AG10803 (cell line): ENCODE measurements at regions not wholly inside any gene's neighbourhood (a gene's known extent, or its start where the extent isn't known, plus 50 kb on each side); places are given as distances from the start of the nearest gene placed in this dataset.

ENCODE experiments used
- DNase-seq: peaks from one replicate; pipeline ENCODE4 v3.0.0; 2010; ENCODE audit warnings: low read depth
- H3K4me3 ChIP-seq: 2 replicates; pipeline ENCODE4 v1.5.1; 2011; ENCODE audit warnings: mild to moderate bottlenecking, low read length, control low read depth
- TF ChIP-seq, protein P1 (sequence below): conservative IDR thresholded peaks from 2 replicates; pipeline ENCODE4 v1.5.1; 2011; ENCODE audit warnings: mild to moderate bottlenecking, low read length, control low read depth, inconsistent platforms

DNA sequence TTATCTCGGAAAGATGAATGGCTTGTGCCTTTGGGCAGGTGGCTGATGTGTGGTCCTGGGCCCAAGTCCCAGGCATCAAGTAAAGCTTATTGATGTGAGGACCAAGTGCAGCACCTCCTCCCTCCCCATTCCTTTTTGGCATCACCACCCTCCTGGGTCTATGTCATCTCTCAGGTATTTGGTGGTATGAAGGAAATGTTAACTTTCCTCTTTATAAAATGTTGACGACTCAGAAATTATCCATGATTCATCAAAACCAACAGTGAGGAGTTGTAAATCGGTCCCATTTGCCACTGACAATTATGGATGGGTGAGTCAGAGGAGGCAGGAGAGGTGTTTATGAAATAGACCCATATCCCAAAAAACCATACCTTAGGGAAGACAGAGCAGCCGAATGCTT is 229.4 kb upstream of the GATB start:
- TF ChIP-seq, protein P1, sequence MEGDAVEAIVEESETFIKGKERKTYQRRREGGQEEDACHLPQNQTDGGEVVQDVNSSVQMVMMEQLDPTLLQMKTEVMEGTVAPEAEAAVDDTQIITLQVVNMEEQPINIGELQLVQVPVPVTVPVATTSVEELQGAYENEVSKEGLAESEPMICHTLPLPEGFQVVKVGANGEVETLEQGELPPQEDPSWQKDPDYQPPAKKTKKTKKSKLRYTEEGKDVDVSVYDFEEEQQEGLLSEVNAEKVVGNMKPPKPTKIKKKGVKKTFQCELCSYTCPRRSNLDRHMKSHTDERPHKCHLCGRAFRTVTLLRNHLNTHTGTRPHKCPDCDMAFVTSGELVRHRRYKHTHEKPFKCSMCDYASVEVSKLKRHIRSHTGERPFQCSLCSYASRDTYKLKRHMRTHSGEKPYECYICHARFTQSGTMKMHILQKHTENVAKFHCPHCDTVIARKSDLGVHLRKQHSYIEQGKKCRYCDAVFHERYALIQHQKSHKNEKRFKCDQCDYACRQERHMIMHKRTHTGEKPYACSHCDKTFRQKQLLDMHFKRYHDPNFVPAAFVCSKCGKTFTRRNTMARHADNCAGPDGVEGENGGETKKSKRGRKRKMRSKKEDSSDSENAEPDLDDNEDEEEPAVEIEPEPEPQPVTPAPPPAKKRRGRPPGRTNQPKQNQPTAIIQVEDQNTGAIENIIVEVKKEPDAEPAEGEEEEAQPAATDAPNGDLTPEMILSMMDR: no peak
- DNase-seq: peak; percentile 68
- no peak overlapping the region for H3K4me3 ChIP-seq

DNA sequence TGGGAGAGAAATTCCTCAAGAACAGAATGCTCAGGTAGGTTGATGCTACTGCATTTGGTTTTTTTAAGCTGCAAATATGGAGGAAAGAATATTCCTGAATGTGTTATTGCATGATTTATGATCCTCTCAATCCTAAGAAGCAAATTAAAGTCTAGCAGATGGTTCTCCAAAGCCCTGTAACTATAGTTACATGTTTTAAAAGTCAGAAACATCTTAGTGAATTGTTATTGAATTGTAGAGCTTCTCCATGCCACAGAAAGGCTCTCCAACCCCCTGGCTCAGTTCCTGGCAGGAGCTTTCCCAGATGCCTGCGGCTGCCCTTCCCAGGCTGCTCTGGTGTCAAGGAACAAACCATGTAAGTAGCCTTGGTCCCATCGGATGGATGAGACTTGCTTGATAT is 227.8 kb upstream of the GATB start:
- no peak for DNase-seq
- TF ChIP-seq, protein P1: no peak
- H3K4me3 ChIP-seq: no peak overlapping the region

DNA sequence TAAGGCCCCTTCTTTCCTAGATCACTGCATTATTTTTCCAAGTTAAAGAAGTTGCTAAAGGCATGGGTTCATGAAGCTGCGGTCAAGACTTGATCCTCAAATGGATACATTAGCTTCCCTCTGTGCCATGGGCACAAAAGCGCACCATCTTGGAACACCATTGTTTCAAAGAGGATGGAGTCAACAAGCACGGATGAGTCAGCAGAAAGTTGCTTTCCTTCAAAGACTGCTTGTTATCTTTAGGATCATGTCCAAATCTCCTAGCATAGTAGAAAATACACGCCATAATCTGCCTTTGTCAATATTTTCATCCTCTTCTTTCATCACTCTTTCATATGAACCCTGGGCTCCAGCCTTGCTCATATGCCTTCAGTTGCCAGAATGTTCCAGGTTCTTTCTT is 226.8 kb upstream of the GATB start:
- H3K4me3 ChIP-seq: no peak overlapping the region
- DNase-seq: no peak
- TF ChIP-seq, protein P1: no peak

DNA sequence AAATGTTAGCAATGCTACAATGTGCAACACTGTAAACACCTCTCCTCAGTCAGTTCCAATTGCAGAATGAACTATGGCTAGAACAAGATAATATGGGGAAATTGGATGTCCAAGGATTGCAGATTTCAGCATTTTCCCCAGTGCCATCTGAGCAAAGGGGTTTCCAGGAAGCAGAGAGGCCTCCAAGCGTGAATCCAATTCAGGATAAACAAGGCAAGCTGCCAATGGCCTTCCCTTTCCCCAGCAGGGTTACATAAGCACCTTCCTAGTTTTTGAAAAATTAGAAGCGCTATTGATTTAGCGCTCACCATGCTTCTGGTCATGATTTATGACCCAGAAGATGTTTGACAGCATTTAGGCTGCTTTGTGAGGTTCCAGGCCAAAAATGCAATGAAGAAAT is 223.0 kb upstream of the GATB start:
- no peak overlapping the region for H3K4me3 ChIP-seq
- TF ChIP-seq, protein P1: no peak
- DNase-seq: no peak

DNA sequence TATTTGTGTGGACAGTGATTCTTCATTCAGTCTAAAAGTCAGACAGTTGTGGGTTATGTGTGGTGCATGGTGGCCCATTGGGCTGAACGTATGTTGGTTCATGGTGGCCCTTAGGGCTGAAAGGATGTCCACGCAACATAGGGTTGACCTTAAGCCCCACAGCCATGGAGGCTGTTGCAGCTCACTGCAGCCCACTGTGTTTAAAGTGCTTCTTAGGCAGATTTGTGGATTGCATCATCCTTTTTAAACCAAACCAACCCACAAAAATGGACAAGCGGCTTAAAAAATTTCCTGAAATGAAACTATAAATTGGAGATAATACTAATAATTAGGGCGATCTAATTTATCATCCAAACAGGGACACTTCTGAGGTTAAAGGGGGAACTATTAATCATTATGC is 219.0 kb upstream of the GATB start:
- H3K4me3 ChIP-seq: no peak overlapping the region
- TF ChIP-seq, protein P1: no peak
- DNase-seq: no peak

DNA sequence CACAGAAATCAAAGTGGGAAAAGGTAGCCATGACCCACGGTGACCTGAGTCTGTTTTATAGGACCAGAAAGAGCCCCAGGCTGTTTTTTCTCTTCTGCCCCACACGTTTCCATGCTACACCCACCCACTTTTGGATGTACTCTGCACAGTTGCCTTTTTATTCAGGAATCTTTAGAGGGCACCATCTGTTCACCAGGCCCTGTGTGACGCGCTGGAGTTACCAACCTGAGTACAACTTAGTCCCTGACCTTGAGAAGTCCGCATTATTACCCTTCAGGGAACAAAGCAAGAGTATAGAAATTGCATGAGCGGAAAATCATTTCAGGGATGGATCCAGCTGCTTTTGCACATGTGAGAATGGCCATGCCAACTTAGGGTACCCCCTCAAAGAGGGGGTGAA is 207.8 kb upstream of the GATB start:
- no peak overlapping the region for H3K4me3 ChIP-seq
- no peak for DNase-seq
- TF ChIP-seq, protein P1: no peak

DNA sequence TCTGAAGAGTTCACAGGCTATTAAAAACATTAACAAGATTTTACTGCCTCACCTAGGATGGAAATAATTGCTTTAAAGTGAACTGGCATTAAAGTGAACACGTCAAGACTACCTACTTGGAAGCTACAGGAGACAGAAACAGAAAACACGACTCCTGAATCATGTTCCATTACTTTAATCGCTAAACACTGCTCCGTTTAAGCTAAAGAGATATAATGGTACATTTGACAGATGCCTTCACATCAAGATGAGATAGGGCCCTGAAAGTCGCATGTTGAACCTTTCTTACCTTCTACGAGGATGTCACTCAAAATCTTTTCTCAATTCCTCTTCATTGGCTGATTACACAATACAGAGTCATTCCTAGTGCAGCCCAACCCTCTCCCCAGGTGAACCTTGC is 206.3 kb upstream of the GATB start:
- TF ChIP-seq, protein P1: no peak
- H3K4me3 ChIP-seq: no peak overlapping the region
- no peak for DNase-seq
